Chondrocyte (in vitro differentiated cells): ENCODE measurements at regions not wholly inside any gene's neighbourhood (a gene's known extent, or its start where the extent isn't known, plus 50 kb on each side); places are given as distances from the start of the nearest gene placed in this dataset.

ENCODE experiments used
- DNase-seq: peaks from one replicate; pipeline ENCODE4 v3.0.0; 2021; ENCODE audit warnings: mixed read lengths, low spot score
- H3K27ac Mint-ChIP-seq: one replicate; pipeline ENCODE4 v1.8.0; 2021; ENCODE audit warnings: mild to moderate bottlenecking, moderate library complexity, mixed read lengths; ENCODE audit not compliant: unreplicated experiment
- H3K27me3 Mint-ChIP-seq: 2 replicates; pipeline ENCODE4 v1.8.0; 2021; ENCODE audit warnings: low read depth, mixed read lengths
- H3K36me3 Mint-ChIP-seq: 2 replicates; pipeline ENCODE4 v1.8.0; 2021; ENCODE audit warnings: low read depth, mixed read lengths
- H3K4me1 Mint-ChIP-seq: 2 replicates; pipeline ENCODE4 v1.8.0; 2021; ENCODE audit warnings: low read depth, mild to moderate bottlenecking, mixed read lengths
- H3K4me3 Mint-ChIP-seq: one replicate; pipeline ENCODE4 v1.8.0; 2021; ENCODE audit warnings: mild to moderate bottlenecking, moderate library complexity, mixed read lengths; ENCODE audit not compliant: unreplicated experiment
- H3K9me3 Mint-ChIP-seq: 2 replicates; pipeline ENCODE4 v1.8.0; 2021; ENCODE audit warnings: low read depth, mixed read lengths
- TF ChIP-seq, protein P1 (sequence below): fragments of 200-600 bp; sonication (generic); IDR thresholded peaks from 2 replicates; pipeline ENCODE4 v1.5.0; 2021; ENCODE audit warnings: antibody characterized with exemption, mild to moderate bottlenecking, moderate library complexity

DNA sequence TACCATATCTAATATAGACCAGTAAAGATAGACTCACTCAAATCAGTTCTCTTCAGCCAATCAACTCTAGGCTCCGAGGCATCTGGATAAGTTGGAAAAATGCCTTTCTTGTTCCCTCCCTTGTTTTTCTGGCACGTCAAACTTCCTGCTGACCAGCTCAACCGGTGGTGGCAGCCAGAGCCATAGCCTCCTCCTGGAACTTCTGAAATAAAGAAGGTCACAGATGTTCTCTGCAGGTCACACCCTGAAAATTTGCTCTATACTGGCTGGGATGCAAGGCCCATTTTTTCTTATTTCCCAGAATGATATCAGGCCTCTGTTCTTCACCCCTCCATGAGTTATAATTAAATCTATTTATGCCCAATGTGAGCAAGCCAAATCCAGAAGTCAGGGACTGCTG lies 81.9 kb downstream of the BMP4 start:
- Mint-ChIP-seq H3K27ac (no peak overlapping the region), H3K9me3 (peaks cover 8% of the 10 kb centered on the region), H3K36me3 (no peaks in the 10 kb centered on the region), H3K27me3 (no peaks in the 10 kb centered on the region), H3K4me1 (peaks cover 7% of the 10 kb centered on the region), H3K4me3 (no peak overlapping the region)
- DNase-seq = no peak
- TF ChIP-seq, protein P1, sequence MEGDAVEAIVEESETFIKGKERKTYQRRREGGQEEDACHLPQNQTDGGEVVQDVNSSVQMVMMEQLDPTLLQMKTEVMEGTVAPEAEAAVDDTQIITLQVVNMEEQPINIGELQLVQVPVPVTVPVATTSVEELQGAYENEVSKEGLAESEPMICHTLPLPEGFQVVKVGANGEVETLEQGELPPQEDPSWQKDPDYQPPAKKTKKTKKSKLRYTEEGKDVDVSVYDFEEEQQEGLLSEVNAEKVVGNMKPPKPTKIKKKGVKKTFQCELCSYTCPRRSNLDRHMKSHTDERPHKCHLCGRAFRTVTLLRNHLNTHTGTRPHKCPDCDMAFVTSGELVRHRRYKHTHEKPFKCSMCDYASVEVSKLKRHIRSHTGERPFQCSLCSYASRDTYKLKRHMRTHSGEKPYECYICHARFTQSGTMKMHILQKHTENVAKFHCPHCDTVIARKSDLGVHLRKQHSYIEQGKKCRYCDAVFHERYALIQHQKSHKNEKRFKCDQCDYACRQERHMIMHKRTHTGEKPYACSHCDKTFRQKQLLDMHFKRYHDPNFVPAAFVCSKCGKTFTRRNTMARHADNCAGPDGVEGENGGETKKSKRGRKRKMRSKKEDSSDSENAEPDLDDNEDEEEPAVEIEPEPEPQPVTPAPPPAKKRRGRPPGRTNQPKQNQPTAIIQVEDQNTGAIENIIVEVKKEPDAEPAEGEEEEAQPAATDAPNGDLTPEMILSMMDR = no peak

DNA sequence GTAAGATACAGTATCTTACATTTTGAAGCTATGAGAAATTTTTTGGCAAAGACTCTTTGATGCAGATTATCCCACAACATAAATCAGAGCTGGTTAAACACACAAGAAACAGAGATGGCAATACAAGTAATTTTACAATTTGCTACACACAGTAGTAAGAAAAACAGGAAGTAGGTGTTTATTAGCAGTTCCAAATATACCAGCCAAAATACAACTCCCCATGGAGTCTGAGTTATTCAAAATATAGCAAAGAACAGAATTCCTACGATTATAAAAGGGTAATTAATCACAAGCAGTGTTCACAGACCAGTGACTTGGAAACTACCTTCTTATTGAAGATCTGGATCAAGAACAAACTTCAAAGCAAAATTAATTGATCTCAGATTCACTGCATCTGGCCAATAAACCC lies 83.9 kb downstream of the BMP4 start:
- TF ChIP-seq, protein P1 = no peak
- no peak for DNase-seq
- Mint-ChIP-seq H3K4me3 (no peak overlapping the region), H3K36me3 (no peaks in the 10 kb centered on the region), H3K27me3 (no peaks in the 10 kb centered on the region), H3K4me1 (peaks cover 7% of the 10 kb centered on the region), H3K27ac (no peak overlapping the region), H3K9me3 (peaks cover 18% of the 10 kb centered on the region)

DNA sequence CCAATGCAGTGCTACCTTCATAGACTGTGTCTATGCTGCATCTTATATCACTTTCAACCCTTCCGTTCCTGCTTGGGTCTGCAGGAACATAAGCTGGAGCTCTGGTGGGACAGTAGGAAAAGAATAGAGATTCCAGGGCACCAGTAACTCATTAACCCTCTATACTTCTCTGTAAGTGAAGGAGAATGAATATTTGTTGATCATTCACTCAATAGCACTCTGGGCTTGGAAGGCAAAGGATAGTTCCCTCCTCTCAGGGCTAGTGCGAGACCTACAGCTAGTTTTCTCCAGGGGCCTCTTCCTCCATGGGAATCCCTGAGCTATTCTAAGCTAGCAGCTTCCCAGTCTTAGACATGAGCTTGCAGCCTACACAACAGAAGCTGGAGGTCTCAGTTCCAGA lies 84.7 kb downstream of the BMP4 start:
- TF ChIP-seq, protein P1 = no peak
- H3K27me3 Mint-ChIP-seq = no peaks in the 10 kb centered on the region
- H3K4me1 Mint-ChIP-seq = peaks cover 7% of the 10 kb centered on the region
- no peak for DNase-seq
- no peaks in the 10 kb centered on the region for H3K36me3 Mint-ChIP-seq
- H3K4me3 Mint-ChIP-seq = no peak overlapping the region
- no peak overlapping the region for H3K27ac Mint-ChIP-seq
- H3K9me3 Mint-ChIP-seq = peaks cover 14% of the 10 kb centered on the region

DNA sequence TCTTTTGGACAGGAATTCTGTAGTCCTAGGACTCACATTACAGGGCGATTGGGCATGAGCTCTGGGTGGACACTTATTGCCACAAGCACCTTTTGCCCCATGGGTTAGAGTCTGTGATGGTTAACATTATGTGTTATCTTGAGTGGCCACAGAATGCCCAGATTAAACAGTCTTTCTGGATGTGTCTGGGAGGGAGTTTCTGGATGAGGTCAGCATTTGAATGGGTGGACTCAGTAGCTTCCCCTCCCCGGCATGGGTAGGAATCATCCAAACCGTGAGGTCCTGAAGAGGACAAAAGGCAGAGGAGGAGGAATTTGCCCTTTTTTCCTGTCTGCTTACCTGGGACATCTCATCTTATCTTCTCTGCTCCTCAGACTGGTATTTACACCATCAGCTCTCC lies 85.6 kb downstream of the BMP4 start:
- TF ChIP-seq, protein P1 = no peak
- H3K9me3 Mint-ChIP-seq = peaks cover 13% of the 10 kb centered on the region
- no peak for DNase-seq
- H3K36me3 Mint-ChIP-seq = no peaks in the 10 kb centered on the region
- no peak overlapping the region for H3K27ac Mint-ChIP-seq
- no peaks in the 10 kb centered on the region for H3K27me3 Mint-ChIP-seq
- no peak overlapping the region for H3K4me3 Mint-ChIP-seq
- H3K4me1 Mint-ChIP-seq = peaks cover 7% of the 10 kb centered on the region

DNA sequence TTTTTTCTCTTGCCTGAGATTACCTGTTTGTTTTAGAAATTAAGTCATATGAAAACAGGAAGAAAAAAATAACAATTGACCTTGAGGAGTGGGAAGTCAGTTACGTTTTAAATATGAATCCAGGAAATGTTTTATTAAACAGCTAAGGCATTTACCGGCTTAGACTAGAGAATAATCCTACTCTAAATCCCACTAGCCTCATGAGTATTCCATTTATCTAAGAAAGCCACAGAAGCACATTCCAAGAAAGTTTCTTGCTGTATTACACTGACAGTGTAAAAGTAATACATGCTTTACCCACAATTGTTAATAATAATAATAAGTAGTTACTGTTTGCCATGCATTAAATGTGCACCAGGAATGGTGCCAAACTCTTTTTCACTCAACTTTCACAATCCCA lies 90.9 kb downstream of the BMP4 start:
- Mint-ChIP-seq H3K4me3 (no peak overlapping the region), H3K36me3 (no peaks in the 10 kb centered on the region), H3K27ac (no peak overlapping the region), H3K27me3 (no peaks in the 10 kb centered on the region), H3K4me1 (peaks cover 5% of the 10 kb centered on the region), H3K9me3 (peaks cover 11% of the 10 kb centered on the region)
- TF ChIP-seq, protein P1 = no peak
- no peak for DNase-seq
